ENCODE measurements at regions not wholly inside any gene's neighbourhood (a gene's known extent, or its start where the extent isn't known, plus 50 kb on each side); places are given as distances from the start of the nearest gene placed in this dataset.
"Not testable (repeated sequence)": the region's sequence is repeated elsewhere in the genome, so short reads cannot be mapped to it uniquely, and the experiment has no call there.

- peak in 1 of 2 donors; percentile 12 for DNase-seq
These were observed 4092.8 kb upstream of the TPTE start for GRCh38 chr21:6428498-6429092.

GRCh38 chr21:6429924-6430323 lies 4091.5 kb upstream of the TPTE start:
- DNase-seq = not testable (repeated sequence)

GRCh38 chr21:6433149-6433548 lies 4088.2 kb upstream of the TPTE start:
- DNase-seq = not testable (repeated sequence)

- DNase-seq = not testable (repeated sequence)
These were observed 4085.2 kb upstream of the TPTE start for GRCh38 chr21:6436205-6436604.

- DNase-seq = not testable (repeated sequence)
These were observed 4084.2 kb upstream of the TPTE start for GRCh38 chr21:6436971-6437833.

- DNase-seq = not testable (repeated sequence)
These were observed 4083.6 kb upstream of the TPTE start for GRCh38 chr21:6437834-6438187.

GRCh38 chr21:6439058-6439457 lies 4082.3 kb upstream of the TPTE start:
- not testable (repeated sequence) for DNase-seq

- DNase-seq = not testable (repeated sequence)
These were observed 4066.6 kb upstream of the TPTE start for GRCh38 chr21:6454648-6455340.

- not testable (repeated sequence) for DNase-seq
These were observed 4065.2 kb upstream of the TPTE start for GRCh38 chr21:6456011-6456661.

GRCh38 chr21:6459761-6460160 lies 4061.6 kb upstream of the TPTE start:
- not testable (repeated sequence) for DNase-seq

GRCh38 chr21:6461358-6461757 lies 4060.0 kb upstream of the TPTE start:
- not testable (repeated sequence) for DNase-seq

- DNase-seq = not testable (repeated sequence)
These were observed 4057.0 kb upstream of the TPTE start for GRCh38 chr21:6464419-6464818.

GRCh38 chr21:6466081-6466698 lies 4055.2 kb upstream of the TPTE start:
- DNase-seq = not testable (repeated sequence)

GRCh38 chr21:6466707-6467106 lies 4054.7 kb upstream of the TPTE start:
- DNase-seq = not testable (repeated sequence)

- DNase-seq = not testable (repeated sequence)
These were observed 4054.1 kb upstream of the TPTE start for GRCh38 chr21:6467189-6467774.

GRCh38 chr21:6467907-6468306 lies 4053.5 kb upstream of the TPTE start:
- DNase-seq = not testable (repeated sequence)

GRCh38 chr21:6468331-6468860 lies 4053.0 kb upstream of the TPTE start:
- peak in 1 of 2 donors; percentile 7 for DNase-seq

GRCh38 chr21:6474250-6474968 lies 4047.0 kb upstream of the TPTE start:
- not testable (repeated sequence) for DNase-seq

GRCh38 chr21:6481116-6481515 lies 4040.3 kb upstream of the TPTE start:
- DNase-seq = not testable (repeated sequence)

- not testable (repeated sequence) for DNase-seq
These were observed 4038.8 kb upstream of the TPTE start for GRCh38 chr21:6482616-6483015.

- not testable (repeated sequence) for DNase-seq
These were observed 4037.7 kb upstream of the TPTE start for GRCh38 chr21:6483645-6484044.
